SK-N-SH (cell line): ENCODE measurements at regions not wholly inside any gene's neighbourhood (a gene's known extent, or its start where the extent isn't known, plus 50 kb on each side); places are given as distances from the start of the nearest gene placed in this dataset.
A peak's percentile ranks its signal among the peaks of the same experiment; 100 is the strongest.

ENCODE experiments used
- CTCF ChIA-PET: fragments of 300-600, 350-600 bp; formaldehyde crosslinking; extraction: SDS; loops from one replicate; lab custom pipeline; 2021; lab: Yijun Ruan, JAX
- POLR2A ChIA-PET: fragments of 350-600 bp; sonication (Branson Sonifier 250); formaldehyde crosslinking; extraction: SDS; loops from one replicate; lab custom pipeline; 2020; ENCODE audit warnings: antibody characterized with exemption, inconsistent platforms; lab: Yijun Ruan, JAX
- DNase-seq: peaks from one replicate; pipeline ENCODE4 v3.0.0; 2012
- H2AFZ ChIP-seq: fragments of 200-600 bp; sonication (generic); 2 replicates; pipeline ENCODE4 v1.8.1; 2016; ENCODE audit warnings: antibody characterized with exemption, mild to moderate bottlenecking, low read depth
- H3F3A ChIP-seq: fragments of 200-600 bp; sonication (generic); replicated peaks from 2 replicates; pipeline ENCODE3; 2016; ENCODE audit warnings: antibody characterized with exemption, mild to moderate bottlenecking; ENCODE audit not compliant: insufficient read depth
- H3K27ac ChIP-seq, 2 experiments: fragments of 200-500 bp in 1 of 2; fragments of 200-600 bp in 1 of 2; sonication (Bioruptor generic) in 1 of 2; sonication (generic), shearing (Covaris generic) in 1 of 2; 2 replicates each; pipeline versions ENCODE4 v1.5.1 to v1.6.1; 2014 to 2016; ENCODE audit warnings: low read depth in 2 of 2, inconsistent platforms in 1 of 2, low read length in 1 of 2, mild to moderate bottlenecking in 1 of 2, mixed read lengths in 1 of 2
- H3K27me3 ChIP-seq: fragments of 200-600 bp; sonication (generic), shearing (Covaris generic); 2 replicates; pipeline ENCODE4 v1.6.1; 2016; ENCODE audit warnings: mixed run types; ENCODE audit not compliant: insufficient read depth
- H3K36me3 ChIP-seq, 2 experiments: fragments of 200-500 bp in 1 of 2; fragments of 200-600 bp in 1 of 2; sonication (Bioruptor generic) in 1 of 2; sonication (generic) in 1 of 2; replicated peaks in 1 of 2; 2 replicates each; pipeline versions ENCODE3 to v1.5.1; 2014 to 2016; ENCODE audit warnings: low read length in 1 of 2, mild to moderate bottlenecking in 1 of 2; ENCODE audit not compliant: insufficient read depth in 2 of 2, control insufficient read depth in 1 of 2
- H3K4me1 ChIP-seq, 2 experiments: fragments of 200-500 bp in 1 of 2; fragments of 200-600 bp in 1 of 2; sonication (Bioruptor generic) in 1 of 2; sonication (generic), shearing (Covaris generic) in 1 of 2; 2 replicates each; pipeline versions ENCODE4 v1.5.1 to v1.6.1; 2014 to 2016; ENCODE audit warnings: low read depth in 1 of 2, low read length in 1 of 2, mixed run types in 1 of 2; ENCODE audit not compliant: insufficient read depth in 2 of 2, control insufficient read depth in 1 of 2
- H3K4me2 ChIP-seq: fragments of 200-600 bp; sonication (generic), shearing (Covaris generic); 2 replicates; pipeline ENCODE4 v1.6.1; 2017; ENCODE audit warnings: mixed run types
- H3K4me3 ChIP-seq, 2 experiments: fragments of 200-500 bp in 1 of 2; fragments of 200-600 bp in 1 of 2; sonication (Bioruptor generic) in 1 of 2; sonication (generic), shearing (Covaris generic) in 1 of 2; 2 replicates each; pipeline versions ENCODE4 v1.5.1 to v1.8.1; 2014 to 2016; ENCODE audit warnings: low read depth in 2 of 2, inconsistent platforms in 1 of 2, low read length in 1 of 2, mild to moderate bottlenecking in 1 of 2, mixed read lengths in 1 of 2, moderate library complexity in 1 of 2
- H3K79me2 ChIP-seq: fragments of 200-600 bp; sonication (generic); 2 replicates; pipeline ENCODE4 v1.8.1; 2017; ENCODE audit warnings: mild to moderate bottlenecking; ENCODE audit not compliant: insufficient read depth
- H3K9ac ChIP-seq: fragments of 200-600 bp; sonication (generic); 2 replicates; pipeline ENCODE4 v1.6.1; 2017; ENCODE audit warnings: mixed run types
- H3K9me2 ChIP-seq: fragments of 200-600 bp; sonication (generic); 2 replicates; pipeline ENCODE4 v1.6.1; 2017; ENCODE audit warnings: mixed run types
- H3K9me3 ChIP-seq: fragments of 200-600 bp; sonication (generic); 2 replicates; pipeline ENCODE4 v1.6.1; 2017; ENCODE audit warnings: mixed run types, mild to moderate bottlenecking, moderate library complexity
- H4K20me1 ChIP-seq: fragments of 200-600 bp; sonication (generic); 2 replicates; pipeline ENCODE4 v1.6.1; 2017; ENCODE audit warnings: mild to moderate bottlenecking, mixed run types; ENCODE audit not compliant: insufficient read depth
- CHD2 ChIP-seq: fragments of 150-350 bp; IDR thresholded peaks from 2 replicates; pipeline ENCODE4 v1.6.1; 2018; ENCODE audit warnings: low read length; ENCODE audit not compliant: partially characterized antibody
- CTCF ChIP-seq: fragments of 200-600 bp; sonication (generic); IDR thresholded peaks from 2 replicates; pipeline ENCODE4 v1.6.1; 2017; ENCODE audit warnings: antibody characterized with exemption, mild to moderate bottlenecking, moderate library complexity
- FOSL2 ChIP-seq: IDR thresholded peaks from 2 replicates; pipeline ENCODE4 v1.4.0; 2012; ENCODE audit warnings: low read depth, mild to moderate bottlenecking, moderate library complexity, borderline replicate concordance
- FOXJ3 ChIP-seq: sonication (generic); formaldehyde crosslinking; IDR thresholded peaks from 2 replicates; pipeline ENCODE4 v1.5.1; 2020; ENCODE audit warnings: mild to moderate bottlenecking, missing genetic modification reagents
- FOXM1 ChIP-seq: IDR thresholded peaks from 2 replicates; pipeline ENCODE4 v1.4.0; 2012; ENCODE audit warnings: low read depth, mild to moderate bottlenecking
- GABPA ChIP-seq: IDR thresholded peaks from 2 replicates; pipeline ENCODE4 v1.4.0; 2012; ENCODE audit warnings: low read depth, mild to moderate bottlenecking
- GATA2 ChIP-seq: sonication (generic); formaldehyde crosslinking; IDR thresholded peaks from 2 replicates; pipeline ENCODE4 v1.5.0; 2020; ENCODE audit warnings: mild to moderate bottlenecking, missing genetic modification reagents
- MAX ChIP-seq: IDR thresholded peaks from 2 replicates; pipeline ENCODE4 v1.4.0; 2012; ENCODE audit warnings: low read depth
- MEF2A ChIP-seq: IDR thresholded peaks from 2 replicates; pipeline ENCODE4 v1.4.0; 2012; ENCODE audit warnings: low read depth, borderline replicate concordance
- MXI1 ChIP-seq: IDR thresholded peaks from 2 replicates; pipeline ENCODE4 v1.6.1; 2012; ENCODE audit warnings: mild to moderate bottlenecking, low read depth, low read length, improper control_type of control experiment
- POLR2AphosphoS5 ChIP-seq: IDR thresholded peaks from 2 replicates; pipeline ENCODE4 v1.6.1; 2012; ENCODE audit warnings: low read depth, low read length
- RAD21 ChIP-seq: IDR thresholded peaks from 2 replicates; pipeline ENCODE4 v1.6.1; 2012; ENCODE audit warnings: mild to moderate bottlenecking, low read length
- RCOR1 ChIP-seq: fragments of 150-350 bp; IDR thresholded peaks from 2 replicates; pipeline ENCODE4 v1.6.1; 2017; ENCODE audit warnings: antibody characterized with exemption, low read length
- RXRA ChIP-seq: IDR thresholded peaks from 2 replicates; pipeline ENCODE4 v1.4.0; 2012; ENCODE audit warnings: low read depth, mild to moderate bottlenecking, borderline replicate concordance
- SIN3A ChIP-seq: IDR thresholded peaks from 2 replicates; pipeline ENCODE4 v1.6.1; 2012; ENCODE audit warnings: low read depth, mild to moderate bottlenecking, low read length, moderate library complexity, borderline replicate concordance
- TAF1 ChIP-seq: IDR thresholded peaks from 2 replicates; pipeline ENCODE4 v1.6.1; 2012; ENCODE audit warnings: low read depth, mild to moderate bottlenecking, low read length, moderate library complexity, borderline replicate concordance
- USF2 ChIP-seq: fragments of 150-350 bp; IDR thresholded peaks from 2 replicates; pipeline ENCODE4 v1.6.1; 2017; ENCODE audit warnings: antibody characterized with exemption, low read length, low read depth, borderline replicate concordance
- YY1 ChIP-seq: IDR thresholded peaks from 2 replicates; pipeline ENCODE4 v1.4.0; 2012; ENCODE audit warnings: low read depth, mild to moderate bottlenecking
- ZBTB33 ChIP-seq: IDR thresholded peaks from 2 replicates; pipeline ENCODE4 v1.4.0; 2012; ENCODE audit warnings: low read depth, borderline replicate concordance
- WGBS: methylation state at CpG from one replicate; pipeline ENCODE4 v1.1.6; 2017; ENCODE audit warnings: low lambda C conversion rate; 5-methylcytosine and 5-hydroxymethylcytosine counted together
- TF ChIP-seq, protein P1 (sequence below): fragments of 150-350 bp; IDR thresholded peaks from 2 replicates; pipeline ENCODE4 v1.6.1; 2016; ENCODE audit warnings: mild to moderate bottlenecking, low read depth, low read length

GRCh38 chr2:10184421-10184820 is 61.9 kb downstream of the RRM2 start:
- DNase-seq, result peak; percentile 27
- no peaks in the 10 kb centered on the region for H3K27me3 ChIP-seq
- TF ChIP-seq POLR2AphosphoS5, result no peak
- TF ChIP-seq ZBTB33, result no peak
- TF ChIP-seq USF2, result no peak
- no peak for TF ChIP-seq MAX
- TF ChIP-seq, protein P1, sequence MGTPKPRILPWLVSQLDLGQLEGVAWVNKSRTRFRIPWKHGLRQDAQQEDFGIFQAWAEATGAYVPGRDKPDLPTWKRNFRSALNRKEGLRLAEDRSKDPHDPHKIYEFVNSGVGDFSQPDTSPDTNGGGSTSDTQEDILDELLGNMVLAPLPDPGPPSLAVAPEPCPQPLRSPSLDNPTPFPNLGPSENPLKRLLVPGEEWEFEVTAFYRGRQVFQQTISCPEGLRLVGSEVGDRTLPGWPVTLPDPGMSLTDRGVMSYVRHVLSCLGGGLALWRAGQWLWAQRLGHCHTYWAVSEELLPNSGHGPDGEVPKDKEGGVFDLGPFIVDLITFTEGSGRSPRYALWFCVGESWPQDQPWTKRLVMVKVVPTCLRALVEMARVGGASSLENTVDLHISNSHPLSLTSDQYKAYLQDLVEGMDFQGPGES, result no peak
- TF ChIP-seq RCOR1, result no peak
- no peak for TF ChIP-seq YY1
- no peak for TF ChIP-seq RAD21
- no peak for TF ChIP-seq CHD2
- TF ChIP-seq RXRA, result no peak
- TF ChIP-seq MXI1, result no peak
- no peak for TF ChIP-seq FOXJ3
- TF ChIP-seq CTCF, result no peak
- no peak for TF ChIP-seq TAF1
- TF ChIP-seq FOXM1, result no peak
- TF ChIP-seq SIN3A, result no peak
- TF ChIP-seq FOSL2, result no peak
- TF ChIP-seq MEF2A, result no peak
- no peak for TF ChIP-seq GATA2 (CRISPR knock-in tag)
- TF ChIP-seq GABPA, result no peak
- TF ChIP-seq, all 33 proteins: peak for 0
- Histone ChIP-seq H3K4me1 (peaks cover 0 to 8% of the 10 kb centered on the region in 2 experiments; a peak in 1 of 4 replicates), H3K36me3 (peaks cover 0 to 3% of the 10 kb centered on the region in 2 experiments), H3K4me2 (no peak overlapping the region), H3K27ac (no peak overlapping the region), H3K9me3 (no peaks in the 10 kb centered on the region), H3F3A (no peaks in the 10 kb centered on the region), H3K4me3 (no peak overlapping the region), H3K9me2 (no peaks in the 10 kb centered on the region), H3K9ac (no peak overlapping the region), H3K79me2 (no peaks in the 10 kb centered on the region), H2AFZ (no peak overlapping the region), H4K20me1 (no peaks in the 10 kb centered on the region)
- ChIA-PET POLR2A (no interaction called here), CTCF (interaction anchor here (1.3 to 2.8 kb wide), 4 partner anchors 11 to 250 kb away, joined by 3 to 10 read pairs (median 6); no protein-coding TSS in a partner anchor)
- 48% methylated on average over 3 of the region's 6 CpGs for WGBS
